Stomach (tissue), 8 donors: ENCODE measurements at regions not wholly inside any gene's neighbourhood (a gene's known extent, or its start where the extent isn't known, plus 50 kb on each side); places are given as distances from the start of the nearest gene placed in this dataset.
A peak's percentile ranks its signal among the peaks of the same experiment; 100 is the strongest.

Source experiments
- DNase-seq, 2 donors: peaks; one replicate each; pipeline versions ENCODE4 v3.0.0 to v3.0.0-alpha.2; 2013 to 2019
- H3K27ac ChIP-seq, 5 donors: fragments of 200-600 bp in 4 of 5; sonication (generic) in 4 of 5; one replicate each; pipeline ENCODE4 v1.5.1; 2013 to 2019; ENCODE audit warnings: mild to moderate bottlenecking in 1 of 5, moderate library complexity in 1 of 5
- H3K27me3 ChIP-seq, 3 donors: fragments of 200-600 bp; sonication (generic); one replicate each; pipeline ENCODE4 v1.5.1; 2017 to 2019; ENCODE audit warnings: mixed run types in 1 of 3
- H3K36me3 ChIP-seq, 4 donors: fragments of 200-600 bp; sonication (generic); 1 replicate in 3 of 4; 2 replicates in 1 of 4; pipeline ENCODE4 v1.5.1; 2016 to 2019
- H3K4me1 ChIP-seq, 4 donors: fragments of 200-600 bp; sonication (generic); one replicate each; pipeline ENCODE4 v1.5.1; 2016 to 2019
- H3K4me3 ChIP-seq, 4 donors: fragments of 200-600 bp; sonication (generic) in 3 of 4; one replicate each; pipeline ENCODE4 v1.5.1; 2016 to 2019; ENCODE audit warnings: mild to moderate bottlenecking in 1 of 4
- H3K9me3 ChIP-seq, 4 donors: fragments of 200-600 bp; sonication (generic); one replicate each; pipeline ENCODE4 v1.5.1; 2016 to 2019
- EP300 ChIP-seq: sonication (generic); formaldehyde crosslinking; IDR thresholded peaks from one replicate; pipeline ENCODE4 v1.6.1; 2017; ENCODE audit warnings: antibody characterized with exemption
- POLR2A ChIP-seq, 4 donors: fragments of 450-650 bp; IDR thresholded peaks; one replicate each; pipeline ENCODE4 v1.6.1; 2016; ENCODE audit warnings: antibody characterized with exemption in 4 of 4, control low read depth in 2 of 4, mild to moderate bottlenecking in 1 of 4, moderate library complexity in 1 of 4
- POLR2AphosphoS5 ChIP-seq, 3 donors: sonication (generic); formaldehyde crosslinking; IDR thresholded peaks; one replicate each; pipeline ENCODE4 v1.6.1; 2016; ENCODE audit warnings: antibody characterized with exemption in 3 of 3
- WGBS, 5 donors: extraction: QIAGEN DNeasy Blood & Tissue Kit in 3 of 5; methylation state at CpG; one replicate each; pipeline versions ENCODE4 v1.1.5 to v1.1.7; 2013 to 2018; 5-methylcytosine and 5-hydroxymethylcytosine counted together
- intact Hi-C: fragments of 100-400 bp; cut with DNase I; formaldehyde crosslinking; loops from one replicate; pipeline ENCODE4 v1.15.1; 2023; ENCODE audit warnings: low total_unique reads
- TF ChIP-seq, protein P1 (sequence below), 7 experiments: fragments of 450-650 bp in 4 of 7; fragments of 200-600 bp in 3 of 7; sonication (generic) in 3 of 7; IDR thresholded peaks; one replicate each; pipeline ENCODE4 v1.5.1; 2016 to 2019; ENCODE audit warnings: antibody characterized with exemption in 7 of 7, control low read depth in 2 of 7, mild to moderate bottlenecking in 1 of 7
- donor health status: healthy with polysubstance abuse.
- donor health status: Bipolar disorder and iron deficiency.
- donor health status: healthy.

- Histone ChIP-seq H3K9me3 (no peaks in the 10 kb centered on the region), H3K36me3 (peaks cover 52 to 89% (median 68%) of the 10 kb centered on the region in 4 donors), H3K27ac (peak overlapping the region in 4 of 5 donors; percentile 20 to 94 (median 92)), H3K4me1 (peaks cover 36 to 58% (median 46%) of the 10 kb centered on the region in 4 donors), H3K4me3 (no peak overlapping the region), H3K27me3 (no peaks in the 10 kb centered on the region)
- intact Hi-C loops = no loop called here
- 82 to 90% (median 88%) methylated on average over 27 to 37 of the region's 37 CpGs for WGBS, 5 donors
- TF ChIP-seq POLR2AphosphoS5 (IDR thresholded peaks at IDR 0.05) (no peak), EP300 (no peak), POLR2A (IDR thresholded peaks at IDR 0.05) (no peak)
- TF ChIP-seq, protein P1, sequence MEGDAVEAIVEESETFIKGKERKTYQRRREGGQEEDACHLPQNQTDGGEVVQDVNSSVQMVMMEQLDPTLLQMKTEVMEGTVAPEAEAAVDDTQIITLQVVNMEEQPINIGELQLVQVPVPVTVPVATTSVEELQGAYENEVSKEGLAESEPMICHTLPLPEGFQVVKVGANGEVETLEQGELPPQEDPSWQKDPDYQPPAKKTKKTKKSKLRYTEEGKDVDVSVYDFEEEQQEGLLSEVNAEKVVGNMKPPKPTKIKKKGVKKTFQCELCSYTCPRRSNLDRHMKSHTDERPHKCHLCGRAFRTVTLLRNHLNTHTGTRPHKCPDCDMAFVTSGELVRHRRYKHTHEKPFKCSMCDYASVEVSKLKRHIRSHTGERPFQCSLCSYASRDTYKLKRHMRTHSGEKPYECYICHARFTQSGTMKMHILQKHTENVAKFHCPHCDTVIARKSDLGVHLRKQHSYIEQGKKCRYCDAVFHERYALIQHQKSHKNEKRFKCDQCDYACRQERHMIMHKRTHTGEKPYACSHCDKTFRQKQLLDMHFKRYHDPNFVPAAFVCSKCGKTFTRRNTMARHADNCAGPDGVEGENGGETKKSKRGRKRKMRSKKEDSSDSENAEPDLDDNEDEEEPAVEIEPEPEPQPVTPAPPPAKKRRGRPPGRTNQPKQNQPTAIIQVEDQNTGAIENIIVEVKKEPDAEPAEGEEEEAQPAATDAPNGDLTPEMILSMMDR (IDR thresholded peaks at IDR 0.05) = no peak
- no peak for DNase-seq
Observed at GRCh38 chr12:124371970-124372555, 77.2 kb downstream of the RFLNA start.

DNA sequence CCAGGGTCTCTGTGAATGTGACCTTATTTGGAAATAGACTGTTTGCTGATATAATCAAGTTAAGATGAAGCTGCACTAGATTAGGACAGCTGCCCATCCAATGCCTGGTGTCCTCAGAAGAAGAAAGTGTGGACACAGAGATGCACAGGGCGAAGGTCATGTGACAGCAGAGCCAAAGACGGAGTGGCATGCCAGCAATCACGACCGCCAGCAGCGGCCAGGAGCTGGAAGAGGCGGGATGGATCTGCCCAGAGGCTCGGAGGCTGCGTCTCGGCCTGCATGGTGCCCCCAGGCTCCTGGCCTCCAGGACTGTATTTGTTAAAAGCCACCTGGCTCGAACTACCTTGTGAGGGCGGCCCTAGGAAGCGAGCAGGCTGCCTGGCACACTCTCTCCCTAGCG lies 76.5 kb downstream of the RFLNA start:
- DNase-seq = no peak
- peak overlapping the region in 4 of 5 donors; percentile 91 to 94 (median 93) for H3K27ac ChIP-seq
- TF ChIP-seq EP300 (no peak), POLR2A (IDR thresholded peaks at IDR 0.05) (no peak), POLR2AphosphoS5 (IDR thresholded peaks at IDR 0.05) (no peak)
- TF ChIP-seq, protein P1 (IDR thresholded peaks at IDR 0.05) = no peak
- 65 to 82% (median 68%) methylated on average over 13 of the region's 13 CpGs for WGBS, 5 donors
- H3K9me3 ChIP-seq = no peaks in the 10 kb centered on the region
- peaks cover 37 to 64% (median 50%) of the 10 kb centered on the region in 4 donors for H3K4me1 ChIP-seq
- intact Hi-C loops = no loop called here
- no peak overlapping the region for H3K4me3 ChIP-seq
- H3K27me3 ChIP-seq = no peaks in the 10 kb centered on the region
- H3K36me3 ChIP-seq = peaks cover 45 to 89% (median 65%) of the 10 kb centered on the region in 4 donors

GRCh38 chr12:124370851-124371250 lies 76.0 kb downstream of the RFLNA start:
- Histone ChIP-seq H3K4me3 (no peak overlapping the region), H3K9me3 (no peaks in the 10 kb centered on the region), H3K27me3 (no peaks in the 10 kb centered on the region), H3K27ac (peak overlapping the region; percentile 11 to 94 (median 92)), H3K36me3 (peaks cover 42 to 89% (median 65%) of the 10 kb centered on the region in 4 donors), H3K4me1 (peaks cover 37 to 69% (median 53%) of the 10 kb centered on the region in 4 donors)
- intact Hi-C loops = no loop called here
- TF ChIP-seq, protein P1 (IDR thresholded peaks at IDR 0.05) = no peak
- TF ChIP-seq EP300 = no peak
- no peak for TF ChIP-seq POLR2A (IDR thresholded peaks at IDR 0.05)
- TF ChIP-seq POLR2AphosphoS5 (IDR thresholded peaks at IDR 0.05) = no peak
- no peak for DNase-seq
- 80 to 86% (median 82%) methylated on average over 7 of the region's 7 CpGs for WGBS, 5 donors

DNA sequence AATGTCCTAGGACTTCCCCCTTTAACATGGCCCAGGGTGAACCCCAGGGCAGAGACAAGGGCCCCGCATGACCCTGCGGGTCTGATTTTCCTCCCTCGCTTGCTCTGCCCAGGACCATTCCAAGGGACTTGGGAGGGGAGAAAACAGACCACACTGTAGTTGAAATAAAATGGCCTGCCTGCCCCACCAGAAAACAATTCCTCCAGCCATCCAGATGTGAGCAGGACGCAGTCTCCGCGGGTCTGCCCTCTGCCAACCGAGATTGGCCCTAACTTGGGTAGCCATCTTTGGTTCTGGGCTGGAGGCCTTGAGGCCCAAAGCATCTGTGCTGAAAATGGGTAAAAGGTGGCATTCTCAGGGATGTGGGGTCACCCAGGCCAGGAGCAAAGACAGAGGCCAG lies 75.5 kb downstream of the RFLNA start:
- H3K27ac ChIP-seq = peak overlapping the region; percentile 91 to 95 (median 94)
- WGBS, 5 donors = 74 to 81% (median 78%) methylated on average over 7 of the region's 7 CpGs

More for the DNA sequence above, 75.5 kb downstream of the RFLNA start:
- Histone ChIP-seq H3K36me3 (peaks cover 40 to 89% (median 65%) of the 10 kb centered on the region in 4 donors), H3K4me3 (no peak overlapping the region), H3K9me3 (no peaks in the 10 kb centered on the region), H3K27me3 (no peaks in the 10 kb centered on the region), H3K4me1 (peaks cover 39 to 73% (median 56%) of the 10 kb centered on the region in 4 donors)
- intact Hi-C loops = no loop called here
- DNase-seq = no peak
- TF ChIP-seq EP300 (no peak), POLR2A (IDR thresholded peaks at IDR 0.05) (no peak), POLR2AphosphoS5 (IDR thresholded peaks at IDR 0.05) (no peak)
- TF ChIP-seq, protein P1 (IDR thresholded peaks at IDR 0.05) = no peak
